ENCODE measurements at regions not wholly inside any gene's neighbourhood (a gene's known extent, or its start where the extent isn't known, plus 50 kb on each side); places are given as distances from the start of the nearest gene placed in this dataset.

- Histone ChIP-seq H3K36me3 (ENCODE audit: insufficient read depth, low read length) (no peaks in the 10 kb centered on the region), H2AFZ (ENCODE audit: low read depth, low read length) (no peak overlapping the region), H3K27me3 (ENCODE audit: insufficient read depth, low read length) (no peaks in the 10 kb centered on the region), H3K4me1 (ENCODE audit: insufficient read depth, low read length) (no peaks in the 10 kb centered on the region), H3K4me2 (ENCODE audit: low read length) (no peak overlapping the region), H3K9ac (ENCODE audit: low read length) (no peak overlapping the region), H3K27ac (ENCODE audit: low read depth, low read length) (no peak overlapping the region), H3K9me3 (ENCODE audit: insufficient read depth, low read depth, low read length) (no peaks in the 10 kb centered on the region), H3K79me2 (ENCODE audit: insufficient read depth, low read length) (no peaks in the 10 kb centered on the region), H3K4me3 (ENCODE audit: insufficient read depth, low read depth, low read length) (no peak overlapping the region), H4K20me1 (ENCODE audit: insufficient read depth, low read length) (no peaks in the 10 kb centered on the region)
- no peak for TF ChIP-seq EZH2 (IDR thresholded peaks at IDR 0.05; ENCODE audit: insufficient read depth, low read length)
- TF ChIP-seq CTCF (IDR thresholded peaks at IDR 0.05; ENCODE audit: insufficient read depth, low read depth, low read length) = no peak
- Mint-ChIP-seq H3K9me3 (ENCODE audit: unreplicated experiment) (no peaks in the 10 kb centered on the region), H3K27ac (ENCODE audit: unreplicated experiment) (no peak overlapping the region), H3K4me1 (ENCODE audit: low read depth, unreplicated experiment) (no peaks in the 10 kb centered on the region), H3K4me3 (ENCODE audit: unreplicated experiment) (no peak overlapping the region), H3K36me3 (ENCODE audit: low read depth, unreplicated experiment) (no peaks in the 10 kb centered on the region), H3K27me3 (ENCODE audit: low read depth, unreplicated experiment) (no peaks in the 10 kb centered on the region)
- FAIRE-seq (no peak), DNase-seq (ENCODE audit: low read depth) (no peak)
Observed at GRCh38 chr10:8591640-8592039, 537.2 kb downstream of the GATA3 start.

GRCh38 chr10:8594176-8594575, 539.7 kb downstream of the GATA3 start:
- Histone ChIP-seq H3K27ac (ENCODE audit: low read depth, low read length) (no peak overlapping the region), H3K36me3 (ENCODE audit: insufficient read depth, low read length) (no peaks in the 10 kb centered on the region), H3K4me2 (ENCODE audit: low read length) (no peak overlapping the region), H3K9me3 (ENCODE audit: insufficient read depth, low read depth, low read length) (no peaks in the 10 kb centered on the region), H2AFZ (ENCODE audit: low read depth, low read length) (no peak overlapping the region), H3K4me3 (ENCODE audit: insufficient read depth, low read depth, low read length) (no peak overlapping the region), H3K27me3 (ENCODE audit: insufficient read depth, low read length) (no peaks in the 10 kb centered on the region), H3K4me1 (ENCODE audit: insufficient read depth, low read length) (no peaks in the 10 kb centered on the region), H3K79me2 (ENCODE audit: insufficient read depth, low read length) (no peaks in the 10 kb centered on the region), H4K20me1 (ENCODE audit: insufficient read depth, low read length) (no peaks in the 10 kb centered on the region), H3K9ac (ENCODE audit: low read length) (no peak overlapping the region)
- Mint-ChIP-seq H3K36me3 (ENCODE audit: low read depth, unreplicated experiment) (no peaks in the 10 kb centered on the region), H3K4me3 (ENCODE audit: unreplicated experiment) (no peak overlapping the region), H3K27me3 (ENCODE audit: low read depth, unreplicated experiment) (no peaks in the 10 kb centered on the region), H3K27ac (ENCODE audit: unreplicated experiment) (no peak overlapping the region), H3K9me3 (ENCODE audit: unreplicated experiment) (no peaks in the 10 kb centered on the region), H3K4me1 (ENCODE audit: low read depth, unreplicated experiment) (no peaks in the 10 kb centered on the region)
- no peak for TF ChIP-seq CTCF (IDR thresholded peaks at IDR 0.05; ENCODE audit: insufficient read depth, low read depth, low read length)
- TF ChIP-seq EZH2 (IDR thresholded peaks at IDR 0.05; ENCODE audit: insufficient read depth, low read length) = no peak
- FAIRE-seq (no peak), DNase-seq (ENCODE audit: low read depth) (no peak)

GRCh38 chr10:8594711-8595110, 540.2 kb downstream of the GATA3 start:
- Histone ChIP-seq H2AFZ (ENCODE audit: low read depth, low read length) (no peak overlapping the region), H3K9me3 (ENCODE audit: insufficient read depth, low read depth, low read length) (no peaks in the 10 kb centered on the region), H4K20me1 (ENCODE audit: insufficient read depth, low read length) (no peaks in the 10 kb centered on the region), H3K4me3 (ENCODE audit: insufficient read depth, low read depth, low read length) (no peak overlapping the region), H3K4me1 (ENCODE audit: insufficient read depth, low read length) (no peaks in the 10 kb centered on the region), H3K27me3 (ENCODE audit: insufficient read depth, low read length) (no peaks in the 10 kb centered on the region), H3K4me2 (ENCODE audit: low read length) (no peak overlapping the region), H3K27ac (ENCODE audit: low read depth, low read length) (no peak overlapping the region), H3K9ac (ENCODE audit: low read length) (no peak overlapping the region), H3K36me3 (ENCODE audit: insufficient read depth, low read length) (no peaks in the 10 kb centered on the region), H3K79me2 (ENCODE audit: insufficient read depth, low read length) (no peaks in the 10 kb centered on the region)
- no peak for DNase-seq (ENCODE audit: low read depth)
- Mint-ChIP-seq H3K27ac (ENCODE audit: unreplicated experiment) (no peak overlapping the region), H3K9me3 (ENCODE audit: unreplicated experiment) (no peaks in the 10 kb centered on the region), H3K4me3 (ENCODE audit: unreplicated experiment) (no peak overlapping the region), H3K4me1 (ENCODE audit: low read depth, unreplicated experiment) (peaks cover under 1% of the 10 kb centered on the region), H3K36me3 (ENCODE audit: low read depth, unreplicated experiment) (no peaks in the 10 kb centered on the region), H3K27me3 (ENCODE audit: low read depth, unreplicated experiment) (no peaks in the 10 kb centered on the region)
- TF ChIP-seq EZH2 (IDR thresholded peaks at IDR 0.05; ENCODE audit: insufficient read depth, low read length) (no peak), CTCF (IDR thresholded peaks at IDR 0.05; ENCODE audit: insufficient read depth, low read depth, low read length) (no peak)
- FAIRE-seq = no peak
